RKO (cell line): ENCODE measurements at regions not wholly inside any gene's neighbourhood (a gene's known extent, or its start where the extent isn't known, plus 50 kb on each side); places are given as distances from the start of the nearest gene placed in this dataset.
A peak's percentile ranks its signal among the peaks of the same experiment; 100 is the strongest.
"Not testable (repeated sequence)": the region's sequence is repeated elsewhere in the genome, so short reads cannot be mapped to it uniquely, and the experiment has no call there.

Experiments used
- DNase-seq: peaks from one replicate; pipeline ENCODE4 v3.0.0-alpha.2; 2016; ENCODE audit warnings: low spot score

DNA sequence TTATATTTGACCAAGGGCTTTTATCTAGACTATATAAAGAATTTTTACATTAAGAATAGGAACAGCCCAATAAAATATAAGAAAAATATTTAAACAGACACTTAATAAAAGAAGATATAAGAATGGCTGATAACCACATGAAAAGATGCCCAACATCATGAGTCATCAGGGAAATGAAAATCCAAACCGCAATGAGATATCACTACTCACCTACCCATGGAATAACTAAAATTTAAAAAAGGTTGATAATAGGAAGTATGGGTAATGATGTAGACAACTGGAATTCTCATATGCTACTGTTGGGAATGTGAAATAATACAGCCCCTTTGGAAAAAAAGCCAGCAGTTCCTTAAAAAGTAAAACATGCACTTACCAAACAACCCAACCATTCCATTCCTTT lies 206.9 kb upstream of the PCSK5 start:
- peak; percentile 38 for DNase-seq

DNA sequence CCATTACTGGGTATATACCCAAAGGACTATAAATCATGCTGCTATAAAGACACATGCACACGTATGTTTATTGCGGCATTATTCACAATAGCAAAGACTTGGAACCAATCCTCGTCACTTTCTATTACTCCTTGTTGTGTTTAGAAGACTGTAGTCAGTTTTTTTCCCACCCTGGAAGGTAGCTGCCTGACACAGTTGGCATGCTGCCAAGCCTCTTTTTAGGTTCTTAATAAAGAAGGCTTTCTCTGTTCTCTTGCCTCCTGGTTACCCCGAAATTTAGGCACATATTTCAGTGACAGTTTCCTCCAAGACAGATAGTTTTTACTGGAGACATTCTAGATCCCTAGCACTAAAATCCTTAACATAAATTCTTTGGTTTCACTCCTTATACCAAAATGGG lies 205.4 kb upstream of the PCSK5 start:
- DNase-seq, result no peak

- DNase-seq, result no peak
These were observed 203.0 kb upstream of the PCSK5 start for GRCh38 chr9:75687359-75687953.

DNA sequence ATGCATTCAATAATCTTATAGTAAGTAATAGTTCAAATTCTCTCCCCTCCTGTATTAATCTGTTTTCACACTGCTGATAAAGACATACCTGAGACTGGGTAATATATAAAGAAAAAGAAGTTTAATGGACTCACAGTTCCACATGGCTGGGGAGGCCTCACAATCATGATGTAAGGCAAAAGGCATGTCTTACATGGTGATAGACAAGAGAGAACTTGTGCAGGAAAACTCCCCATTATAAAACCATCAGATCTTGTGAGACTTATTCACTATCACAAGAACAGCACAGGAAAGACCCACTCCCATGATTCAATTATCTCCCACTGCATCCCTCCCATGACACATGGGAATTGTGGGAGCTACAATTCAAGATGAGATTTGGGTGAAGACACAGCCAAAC lies 199.9 kb upstream of the PCSK5 start:
- not testable (repeated sequence) for DNase-seq

- DNase-seq, result no peak
These were observed 199.1 kb upstream of the PCSK5 start for GRCh38 chr9:75691408-75691807.

DNA sequence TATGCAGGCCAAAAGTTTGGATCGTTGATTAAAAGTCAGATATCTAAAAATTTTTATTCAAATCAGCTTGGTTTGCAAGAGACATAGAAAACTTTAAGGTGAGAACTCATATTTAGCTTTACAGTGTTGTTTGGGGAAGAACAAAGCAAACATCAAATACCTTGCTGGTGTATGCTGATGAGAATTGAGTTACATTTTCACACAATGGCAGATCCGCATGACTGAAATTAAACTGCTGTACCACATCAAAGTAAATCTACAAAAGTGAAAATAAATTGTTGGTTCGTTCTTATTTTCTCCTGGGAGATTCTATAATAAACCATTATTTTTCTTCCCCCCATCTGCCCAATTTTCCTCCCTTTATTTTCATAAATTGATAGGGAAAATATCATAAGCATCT lies 198.2 kb upstream of the PCSK5 start:
- DNase-seq, result no peak

- no peak for DNase-seq
These were observed 194.6 kb upstream of the PCSK5 start for GRCh38 chr9:75695921-75696320.

- DNase-seq, result no peak
These were observed 191.5 kb upstream of the PCSK5 start for GRCh38 chr9:75699017-75699416.

GRCh38 chr9:75699625-75700251 lies 190.7 kb upstream of the PCSK5 start:
- DNase-seq, result no peak

DNA sequence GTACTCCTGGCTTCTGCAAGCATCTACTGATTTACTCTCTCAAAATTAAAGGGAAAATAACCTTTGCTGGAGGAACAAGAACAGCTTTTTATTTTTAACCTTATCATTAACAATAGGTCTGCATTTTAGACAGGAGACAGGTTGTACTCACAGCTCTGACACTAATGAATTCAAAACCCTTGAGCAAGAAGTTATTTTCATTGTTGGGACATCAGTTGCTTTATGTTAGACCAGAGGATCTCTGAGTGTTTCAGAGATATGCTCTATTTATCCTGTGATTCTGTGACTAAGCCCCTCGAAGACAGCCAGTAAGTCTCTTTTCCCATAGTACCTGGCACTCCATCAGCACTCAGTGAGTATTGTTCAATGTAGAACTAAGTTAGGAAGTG lies 190.2 kb upstream of the PCSK5 start:
- DNase-seq, result no peak

- DNase-seq, result no peak
These were observed 183.3 kb upstream of the PCSK5 start for GRCh38 chr9:75707191-75707590.

DNA sequence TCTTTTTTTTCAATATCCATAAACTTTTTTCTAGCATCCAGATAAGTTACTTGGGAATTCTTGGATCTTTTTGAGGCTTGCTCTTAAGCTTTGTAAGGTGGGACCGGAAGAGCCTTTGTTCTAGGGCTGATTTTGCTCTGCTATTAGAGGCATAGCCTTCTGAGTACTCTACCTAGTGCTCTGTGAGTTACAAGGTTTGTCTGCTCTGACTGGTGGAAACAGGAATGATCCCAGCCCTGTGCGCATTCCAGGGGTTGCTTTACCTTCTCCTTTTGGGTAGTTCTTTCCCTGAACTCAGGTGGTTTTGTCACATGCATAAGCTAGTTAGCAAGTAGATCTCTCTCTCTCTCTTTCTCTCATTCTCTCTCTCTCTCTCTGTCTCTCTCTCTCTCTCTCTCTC lies 180.8 kb upstream of the PCSK5 start:
- DNase-seq, result no peak

DNA sequence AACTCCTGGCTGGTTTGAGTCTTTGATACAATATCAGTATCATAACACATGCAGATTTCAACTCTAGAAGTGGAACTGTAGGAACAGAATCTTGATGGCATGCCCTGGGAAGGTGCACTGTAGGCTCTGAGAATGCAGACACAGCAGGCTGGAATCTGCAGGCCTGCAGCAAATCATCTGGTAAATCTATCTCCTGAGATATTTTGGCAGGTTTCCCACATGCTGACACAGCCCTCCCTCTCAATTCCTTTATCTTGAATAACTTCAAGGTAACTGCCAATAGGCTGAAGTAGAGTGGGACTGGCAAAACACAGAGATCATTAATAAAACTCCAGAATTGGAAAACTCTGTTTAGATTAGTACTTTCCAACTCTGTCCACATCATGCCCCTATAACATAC lies 177.8 kb upstream of the PCSK5 start:
- DNase-seq, result no peak

- DNase-seq, result no peak
These were observed 177.1 kb upstream of the PCSK5 start for GRCh38 chr9:75713335-75713734.

DNA sequence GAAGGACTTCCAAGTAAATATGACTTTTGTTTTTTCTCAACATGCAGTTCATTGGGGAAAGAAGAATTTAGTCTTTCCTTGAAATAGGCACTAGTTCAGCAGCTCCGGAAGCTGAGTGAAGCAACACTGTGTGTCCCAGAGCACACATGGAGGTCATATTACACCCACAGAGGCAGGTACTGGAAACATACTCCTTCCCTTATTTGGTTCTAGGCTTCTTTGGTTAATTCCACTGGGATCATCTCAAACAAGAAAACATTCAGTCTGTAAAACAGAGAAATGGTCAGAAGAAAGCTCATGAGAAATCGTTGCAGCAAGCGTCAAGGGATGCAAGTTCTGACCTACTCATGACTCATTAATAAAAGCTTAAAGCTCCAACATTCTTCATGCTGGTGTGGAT lies 175.1 kb upstream of the PCSK5 start:
- no peak for DNase-seq

- DNase-seq, result no peak
These were observed 171.8 kb upstream of the PCSK5 start for GRCh38 chr9:75718677-75719076.

DNA sequence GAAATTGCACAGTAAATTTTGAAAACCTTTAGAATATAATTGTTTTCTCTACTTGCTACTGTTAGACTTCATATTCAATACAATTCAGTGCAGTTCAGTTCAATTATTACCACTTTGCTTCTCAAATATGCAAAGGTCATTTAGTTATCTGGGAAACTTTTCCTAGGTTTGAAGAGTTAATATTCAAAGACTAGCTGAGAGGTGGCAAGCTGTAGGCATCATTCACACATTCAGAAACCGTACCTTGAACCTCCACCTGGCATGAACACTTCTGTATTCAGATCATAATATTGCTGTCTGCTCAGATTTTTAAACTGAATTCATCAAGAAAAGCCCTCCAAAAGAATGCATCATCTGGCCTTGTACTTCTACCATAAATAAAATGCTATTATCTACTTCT lies 162.1 kb upstream of the PCSK5 start:
- no peak for DNase-seq

- no peak for DNase-seq
These were observed 155.7 kb upstream of the PCSK5 start for GRCh38 chr9:75734802-75735201.

DNA sequence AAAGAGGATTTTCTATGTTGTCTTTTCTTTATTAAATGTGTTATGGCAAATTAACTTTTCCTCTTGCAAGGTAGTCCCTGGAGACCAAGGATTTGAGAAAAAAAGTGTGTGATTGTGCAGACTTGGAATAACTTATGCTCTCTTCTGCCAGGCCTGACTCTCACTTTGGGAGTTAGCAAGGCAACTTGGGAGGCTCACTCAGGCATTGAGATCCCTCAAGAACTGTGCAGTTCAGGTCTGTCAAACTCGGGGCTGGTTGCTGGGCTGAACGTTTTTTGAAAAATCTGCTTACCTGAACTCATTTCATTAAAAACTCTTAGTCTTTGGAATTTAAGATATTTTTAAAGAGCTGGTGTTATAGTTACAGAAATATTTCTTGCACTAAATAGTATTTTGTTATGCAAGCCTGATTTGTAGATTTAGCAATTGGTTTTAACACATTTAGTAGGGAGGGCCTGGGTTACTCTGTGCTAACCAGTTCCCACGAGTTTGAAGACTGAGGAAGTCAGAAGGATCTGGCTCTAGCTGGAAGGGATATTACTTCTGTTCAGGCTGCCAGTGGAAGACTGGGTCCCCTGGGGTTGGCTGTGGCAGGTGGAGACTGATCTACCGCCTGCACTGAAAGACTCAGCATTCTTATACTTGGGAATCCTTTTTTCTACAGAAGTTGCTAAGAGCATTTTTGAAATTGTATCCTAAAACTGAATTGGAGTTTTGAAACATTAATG lies 150.4 kb upstream of the PCSK5 start:
- DNase-seq, result no peak

GRCh38 chr9:75743855-75744254 lies 146.6 kb upstream of the PCSK5 start:
- DNase-seq, result no peak

- no peak for DNase-seq
These were observed 136.4 kb upstream of the PCSK5 start for GRCh38 chr9:75754080-75754479.

- no peak for DNase-seq
These were observed 115.3 kb upstream of the PCSK5 start for GRCh38 chr9:75775166-75775565.

DNA sequence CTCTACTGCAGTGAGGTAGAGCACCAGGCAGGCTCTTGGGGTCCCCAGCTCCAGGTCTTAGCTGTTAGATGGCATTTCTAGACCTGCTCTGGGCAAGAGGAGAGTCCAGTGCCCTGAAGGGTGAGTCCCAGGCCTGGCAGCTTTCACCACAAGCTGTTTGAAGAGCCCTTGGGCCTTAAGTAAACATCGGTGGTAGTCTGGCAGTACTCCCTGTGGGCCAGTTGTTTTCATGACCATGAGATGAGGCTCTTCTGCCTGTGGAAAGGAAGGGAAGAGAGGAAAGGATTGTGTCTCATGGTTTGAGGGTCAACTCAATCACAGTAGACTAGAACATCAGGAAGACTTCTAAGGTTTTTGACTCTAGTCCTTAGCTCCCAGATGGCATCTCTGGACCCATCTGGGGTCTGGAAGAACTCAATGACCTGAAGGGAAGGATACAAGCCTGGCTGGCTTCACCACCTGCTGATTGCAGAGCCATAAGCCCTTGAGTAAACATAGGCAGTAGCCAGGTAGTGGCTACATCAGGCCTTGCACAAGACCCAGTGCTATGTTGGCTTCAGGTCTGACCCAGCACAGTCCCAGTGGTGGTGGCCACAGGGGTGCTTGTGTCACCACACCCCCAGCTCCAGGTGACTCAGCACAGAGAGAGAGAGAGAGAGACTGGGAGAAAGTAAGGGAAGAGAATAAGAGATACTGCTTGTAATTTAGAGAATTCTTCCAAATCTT lies 114.3 kb upstream of the PCSK5 start:
- no peak for DNase-seq
